HG02885 (cell line): ENCODE measurements at regions not wholly inside any gene's neighbourhood (a gene's known extent, or its start where the extent isn't known, plus 50 kb on each side); places are given as distances from the start of the nearest gene placed in this dataset.
"Not testable (repeated sequence)": the region's sequence is repeated elsewhere in the genome, so short reads cannot be mapped to it uniquely, and the experiment has no call there.

Experiments used
- ATAC-seq: cut with Tn5 transposase; IDR thresholded peaks from one replicate; pipeline ENCODE4 v1.9.1; 2021; ENCODE audit warnings: mild to moderate bottlenecking; ENCODE audit not compliant: unreplicated experiment, poor library complexity

DNA sequence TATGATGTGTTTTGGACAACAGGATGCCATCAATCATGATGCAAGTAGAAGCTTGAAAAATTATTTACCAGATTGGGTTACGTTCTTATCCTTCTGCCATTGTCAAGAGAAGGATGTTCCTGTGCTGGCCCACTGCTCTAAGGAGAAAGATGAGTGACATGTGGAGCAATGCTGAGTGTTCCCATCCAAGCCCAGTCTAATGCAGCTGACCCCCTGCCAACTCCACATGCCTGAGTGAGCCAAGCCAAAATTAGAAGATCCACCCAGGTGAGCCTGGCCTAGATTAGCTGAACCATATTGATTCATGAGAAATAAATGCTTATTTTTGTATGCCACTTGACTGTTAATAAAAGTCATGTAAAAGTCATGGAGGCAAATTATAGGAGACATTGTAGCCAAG, 446.5 kb downstream of the CNTN3 start:
- no peak for ATAC-seq

GRCh38 chr3:74165211-74165610, 449.2 kb downstream of the CNTN3 start:
- ATAC-seq: no peak

GRCh38 chr3:74149466-74149865, 465.0 kb downstream of the CNTN3 start:
- no peak for ATAC-seq

DNA sequence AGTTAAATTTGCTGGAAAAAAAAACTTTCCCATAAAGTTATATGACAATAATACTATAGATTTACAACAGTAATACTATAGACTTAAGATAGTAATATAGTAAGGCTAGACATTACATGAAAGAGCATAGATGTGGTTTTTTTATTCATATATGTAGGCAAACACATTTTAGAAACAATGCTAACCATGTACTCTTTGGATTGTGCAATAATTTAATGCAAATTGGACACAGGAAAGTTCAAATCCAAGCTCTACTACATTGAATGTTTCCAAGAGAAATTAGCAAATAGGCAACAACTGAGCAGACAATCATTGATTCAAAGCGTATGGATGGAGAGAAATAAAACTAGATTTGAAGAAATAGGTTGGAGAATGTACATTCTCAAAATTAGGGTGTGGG, 469.2 kb downstream of the CNTN3 start:
- ATAC-seq: no peak

DNA sequence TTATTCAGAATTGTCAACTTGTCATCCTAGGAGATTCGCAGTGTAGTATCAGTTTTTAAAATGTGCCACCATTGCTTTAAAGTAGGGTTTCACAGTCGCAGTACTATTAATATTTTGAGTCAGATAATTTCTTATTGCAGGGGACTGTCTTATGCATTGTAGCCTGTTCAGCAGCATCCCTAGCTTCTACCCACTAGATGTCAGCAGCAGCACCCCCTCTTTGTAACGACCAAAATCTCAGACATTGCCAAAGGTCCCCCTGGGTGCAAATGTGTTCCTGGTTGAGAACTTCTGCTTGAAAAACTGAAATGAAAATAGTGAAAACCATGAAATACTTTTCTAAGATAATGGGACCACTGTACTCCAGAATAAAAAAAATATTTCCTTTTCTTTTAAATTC, 474.8 kb downstream of the CNTN3 start:
- no peak for ATAC-seq

DNA sequence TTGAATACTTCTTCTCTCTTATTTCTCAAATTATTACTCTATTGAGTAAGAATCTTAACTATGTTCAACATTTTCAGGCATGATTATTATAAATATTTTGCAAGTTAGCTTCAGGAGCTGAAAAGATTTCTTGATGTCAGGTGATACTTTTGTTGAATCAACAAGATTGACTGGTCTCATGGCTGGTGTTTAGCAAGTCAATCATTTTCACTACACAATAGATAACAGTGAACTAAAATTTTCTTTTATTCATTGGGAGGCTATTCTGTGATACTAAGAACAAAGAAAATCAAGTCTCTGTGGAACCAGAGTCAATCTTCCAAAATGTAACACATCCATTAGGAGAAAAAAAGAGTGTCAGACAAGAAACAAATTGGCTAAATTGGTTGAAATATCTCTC, 476.7 kb downstream of the CNTN3 start:
- no peak for ATAC-seq

GRCh38 chr3:74135808-74136207, 478.7 kb downstream of the CNTN3 start:
- ATAC-seq: no peak

DNA sequence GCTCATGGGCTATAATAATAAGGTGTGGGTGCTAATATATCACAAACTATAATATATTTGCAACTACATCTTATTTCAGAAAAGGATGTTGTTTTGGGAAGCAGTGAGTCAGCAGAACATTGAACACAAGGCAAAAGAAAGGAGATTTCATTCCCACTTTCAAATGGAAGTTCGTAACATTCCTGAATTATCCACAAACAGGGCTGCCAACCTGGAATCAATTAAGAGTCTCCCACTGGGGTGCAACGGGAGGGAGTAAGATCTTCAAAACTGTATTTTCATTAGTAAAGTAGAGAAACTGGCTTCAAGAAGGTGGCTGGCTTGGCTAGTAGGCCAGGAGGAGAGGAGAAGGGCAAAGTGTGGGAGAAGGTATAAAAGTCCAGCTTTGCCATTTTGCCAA, 479.6 kb downstream of the CNTN3 start:
- no peak for ATAC-seq

DNA sequence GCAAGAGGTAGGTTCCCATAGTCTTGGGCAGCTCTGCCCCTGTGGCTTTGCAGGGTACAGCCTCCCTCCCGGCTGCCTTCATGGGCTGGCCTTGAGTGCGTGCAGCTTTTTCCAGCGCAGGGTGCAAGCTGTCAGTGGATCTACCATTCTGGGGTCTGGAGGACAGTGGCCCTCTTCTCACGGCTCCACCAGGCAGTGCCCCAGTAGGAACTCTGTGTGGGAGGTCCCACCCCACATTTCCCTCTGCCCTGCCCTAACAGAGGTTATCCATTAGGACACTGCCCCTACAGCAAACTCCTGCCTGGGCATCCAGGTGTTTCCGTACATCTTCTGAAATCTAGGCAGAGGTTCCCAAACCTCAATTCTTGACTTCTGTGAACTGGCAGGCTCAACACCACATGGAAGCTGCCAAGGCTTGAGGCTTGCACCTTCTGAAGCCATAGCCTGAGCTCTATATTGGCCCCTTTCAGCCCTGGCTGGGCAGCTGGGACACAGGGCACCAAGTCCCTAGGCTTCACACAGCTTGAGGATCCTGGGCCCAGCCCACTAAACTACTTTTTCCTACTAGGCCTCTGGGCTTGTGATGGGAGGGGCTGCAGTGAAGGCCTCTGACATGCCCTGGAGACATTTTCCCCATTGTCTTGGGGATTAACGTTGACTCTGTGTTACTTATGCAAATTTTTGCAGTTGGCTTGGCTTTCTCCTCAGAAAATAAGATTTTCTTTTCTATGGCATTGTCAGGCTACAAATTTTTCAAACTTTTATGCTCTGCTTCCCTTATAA, 482.7 kb downstream of the CNTN3 start:
- ATAC-seq: not testable (repeated sequence)

DNA sequence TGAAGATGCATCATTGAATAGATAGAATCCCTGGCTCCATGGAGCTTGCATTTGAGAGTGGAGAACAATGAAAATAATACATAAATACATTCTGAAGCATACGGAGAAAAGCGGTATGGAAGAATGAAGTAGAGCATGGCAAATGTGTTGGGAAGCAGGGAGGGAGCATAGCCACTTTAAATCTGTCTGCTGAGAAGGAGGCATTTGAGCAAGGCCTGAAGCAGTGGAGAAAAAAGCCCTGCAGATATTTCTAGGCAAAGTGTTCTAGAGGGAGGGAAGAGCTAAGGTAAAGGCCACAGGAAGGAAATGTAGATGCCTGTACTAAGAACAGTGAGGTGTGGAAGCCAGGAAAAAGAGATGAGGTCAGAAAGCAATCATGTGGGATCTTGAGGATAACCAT, 484.8 kb downstream of the CNTN3 start:
- no peak for ATAC-seq

DNA sequence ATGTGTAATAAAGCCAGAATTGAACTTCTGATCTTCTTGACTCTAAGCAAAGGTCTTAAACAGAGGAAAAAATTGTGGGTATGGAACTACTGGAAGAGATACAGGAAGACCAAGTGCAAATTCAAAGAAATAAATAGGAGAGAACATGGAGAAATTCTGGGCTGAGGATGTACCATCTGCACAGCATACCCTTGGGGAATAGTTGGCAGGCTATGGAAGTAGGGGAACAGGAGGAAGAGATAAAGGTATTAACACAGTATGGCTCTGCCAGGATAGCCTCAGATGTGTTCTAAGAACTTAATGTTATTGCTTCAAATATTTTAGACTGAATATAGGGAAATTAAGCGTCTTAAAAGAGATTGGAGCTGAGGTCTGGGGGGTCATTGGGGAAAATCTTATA, 485.4 kb downstream of the CNTN3 start:
- ATAC-seq: no peak

GRCh38 chr3:74127256-74127655, 487.2 kb downstream of the CNTN3 start:
- ATAC-seq: no peak

- ATAC-seq: no peak
Measured at GRCh38 chr3:74124782-74125181, 489.7 kb downstream of the CNTN3 start.

- no peak for ATAC-seq
Measured at GRCh38 chr3:74122281-74122680, 492.2 kb downstream of the CNTN3 start.

GRCh38 chr3:74121761-74122160, 492.7 kb downstream of the CNTN3 start:
- no peak for ATAC-seq

DNA sequence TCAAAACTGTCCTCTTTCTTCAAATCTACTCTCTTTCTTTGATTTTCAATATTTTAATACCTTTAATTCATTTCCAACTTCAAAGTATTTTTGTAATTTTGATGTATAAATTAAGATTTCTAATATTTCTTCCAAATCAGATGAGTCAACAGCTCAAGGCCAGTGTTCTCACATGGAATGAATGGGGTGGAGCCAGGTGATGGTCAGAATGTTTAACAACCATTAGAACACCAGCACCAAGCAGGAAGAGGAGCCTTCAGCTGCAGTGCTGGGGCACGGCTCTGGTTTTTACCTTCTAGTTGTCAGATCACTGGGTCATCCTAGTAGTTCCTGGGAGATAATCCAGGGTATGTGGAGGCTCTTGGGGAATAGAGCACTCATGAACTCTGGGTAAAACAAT, 494.5 kb upstream of the PDZRN3 start:
- ATAC-seq: no peak

- ATAC-seq: no peak
Measured at GRCh38 chr3:74115906-74116305, 491.2 kb upstream of the PDZRN3 start.

- no peak for ATAC-seq
Measured at GRCh38 chr3:74107451-74107850, 482.7 kb upstream of the PDZRN3 start.

DNA sequence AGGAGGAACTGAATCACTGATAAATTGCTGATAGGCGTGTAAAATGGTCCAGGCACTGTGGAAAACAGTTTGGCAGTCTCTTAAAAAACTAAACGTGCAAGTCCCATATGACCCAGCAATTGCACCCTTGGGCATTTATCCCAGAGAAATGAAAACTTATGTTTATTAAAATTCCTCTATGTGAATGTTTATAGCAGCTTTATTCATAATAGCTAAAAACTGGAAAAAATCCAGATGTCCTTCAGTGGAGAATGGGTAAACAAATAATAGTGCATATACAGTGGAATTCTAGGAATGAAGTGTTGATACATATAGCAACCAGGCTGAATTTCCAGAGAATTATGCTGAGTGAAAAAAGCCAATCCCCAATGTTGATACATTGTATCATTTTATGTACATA, 482.2 kb upstream of the PDZRN3 start:
- ATAC-seq: no peak

GRCh38 chr3:74091204-74091603, 466.5 kb upstream of the PDZRN3 start:
- no peak for ATAC-seq

DNA sequence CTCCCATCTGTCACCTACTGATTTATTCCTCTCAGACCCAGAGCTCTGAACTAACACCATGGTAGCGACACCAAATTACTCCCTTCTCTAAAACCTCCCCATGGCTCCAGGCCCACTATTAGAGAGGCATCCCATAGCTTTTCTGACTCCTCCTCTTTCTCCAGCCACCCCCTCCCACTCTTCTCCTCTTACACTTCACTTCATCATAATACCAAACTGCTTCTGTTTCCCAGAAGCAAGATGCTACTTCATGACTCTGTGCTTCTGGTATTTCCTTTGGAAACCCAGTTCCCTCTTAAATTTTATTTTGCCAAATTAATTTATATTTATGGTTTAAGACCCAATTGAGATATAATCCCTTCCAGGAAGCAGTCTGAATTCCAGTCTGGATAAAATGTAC, 465.1 kb upstream of the PDZRN3 start:
- ATAC-seq: no peak

DNA sequence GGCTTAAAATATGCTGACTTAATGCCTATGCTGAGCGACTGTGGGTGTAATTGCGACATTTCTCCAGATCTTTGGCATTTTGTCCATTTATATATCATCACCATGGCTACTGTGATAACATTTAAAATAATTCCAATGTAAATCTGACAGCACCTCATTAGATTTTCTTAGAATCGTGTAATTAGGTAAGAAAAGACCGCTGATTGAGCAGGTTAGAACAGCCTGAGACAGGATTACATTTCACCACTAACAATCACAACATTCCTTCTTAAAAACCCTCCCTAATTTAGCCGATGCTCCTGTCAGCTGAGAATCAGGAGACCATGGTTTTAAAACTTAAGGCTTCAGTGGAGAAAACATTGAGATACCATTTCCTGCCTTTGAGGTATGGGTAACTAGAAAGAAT, 455.3 kb upstream of the PDZRN3 start:
- ATAC-seq: no peak

GRCh38 chr3:74075241-74075640, 450.5 kb upstream of the PDZRN3 start:
- ATAC-seq: no peak
